GM12873 (cell line): ENCODE measurements at regions not wholly inside any gene's neighbourhood (a gene's known extent, or its start where the extent isn't known, plus 50 kb on each side); places are given as distances from the start of the nearest gene placed in this dataset.

ENCODE experiments used
- TF ChIP-seq, protein P1 (sequence below): IDR thresholded peaks from 2 replicates; pipeline ENCODE4 v1.5.1; 2012; ENCODE audit warnings: low read depth, mild to moderate bottlenecking, moderate library complexity, low read length, control low read depth; ENCODE audit not compliant: insufficient read depth; ENCODE audit errors: missing control alignments

DNA sequence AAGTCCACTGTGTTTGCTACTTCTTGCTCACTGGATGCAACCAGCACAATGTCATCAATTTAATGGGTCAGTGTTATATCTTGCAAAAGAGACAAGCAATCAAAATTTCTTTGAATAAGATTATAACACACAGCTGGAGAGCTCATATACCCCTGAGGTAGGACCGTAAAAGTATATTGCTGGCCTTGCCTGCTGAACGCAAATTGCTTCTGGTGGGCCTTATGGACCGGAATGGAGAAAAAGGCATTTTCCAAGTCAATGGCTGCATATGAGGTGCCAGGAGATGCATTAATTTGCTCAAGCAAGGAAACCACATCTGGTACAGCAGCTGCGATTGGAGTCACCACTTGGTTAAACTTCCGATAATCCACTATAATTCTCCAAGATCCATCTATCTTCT is 119.1 kb downstream of the ZNF280B start:
- TF ChIP-seq, protein P1, sequence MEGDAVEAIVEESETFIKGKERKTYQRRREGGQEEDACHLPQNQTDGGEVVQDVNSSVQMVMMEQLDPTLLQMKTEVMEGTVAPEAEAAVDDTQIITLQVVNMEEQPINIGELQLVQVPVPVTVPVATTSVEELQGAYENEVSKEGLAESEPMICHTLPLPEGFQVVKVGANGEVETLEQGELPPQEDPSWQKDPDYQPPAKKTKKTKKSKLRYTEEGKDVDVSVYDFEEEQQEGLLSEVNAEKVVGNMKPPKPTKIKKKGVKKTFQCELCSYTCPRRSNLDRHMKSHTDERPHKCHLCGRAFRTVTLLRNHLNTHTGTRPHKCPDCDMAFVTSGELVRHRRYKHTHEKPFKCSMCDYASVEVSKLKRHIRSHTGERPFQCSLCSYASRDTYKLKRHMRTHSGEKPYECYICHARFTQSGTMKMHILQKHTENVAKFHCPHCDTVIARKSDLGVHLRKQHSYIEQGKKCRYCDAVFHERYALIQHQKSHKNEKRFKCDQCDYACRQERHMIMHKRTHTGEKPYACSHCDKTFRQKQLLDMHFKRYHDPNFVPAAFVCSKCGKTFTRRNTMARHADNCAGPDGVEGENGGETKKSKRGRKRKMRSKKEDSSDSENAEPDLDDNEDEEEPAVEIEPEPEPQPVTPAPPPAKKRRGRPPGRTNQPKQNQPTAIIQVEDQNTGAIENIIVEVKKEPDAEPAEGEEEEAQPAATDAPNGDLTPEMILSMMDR, result no peak

DNA sequence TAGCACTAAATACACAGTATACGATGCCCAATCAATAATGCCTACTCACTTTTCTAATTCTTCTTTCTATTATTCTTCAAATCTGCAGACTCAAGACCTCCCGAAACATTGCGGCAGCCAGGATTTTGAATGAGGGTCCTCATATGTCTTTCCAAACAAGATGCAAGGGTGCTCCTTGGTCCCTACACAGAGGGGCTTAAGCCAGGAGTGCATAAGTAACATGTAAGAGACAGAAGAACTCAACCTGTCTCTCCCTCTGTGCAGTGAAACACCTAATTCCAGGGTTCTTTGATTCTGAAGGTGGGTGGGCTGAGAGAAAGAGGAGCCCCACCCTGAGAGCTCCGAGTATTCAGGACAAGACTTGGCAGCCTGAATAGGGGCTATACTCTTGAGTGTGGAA is 117.6 kb downstream of the ZNF280B start:
- TF ChIP-seq, protein P1, result no peak

DNA sequence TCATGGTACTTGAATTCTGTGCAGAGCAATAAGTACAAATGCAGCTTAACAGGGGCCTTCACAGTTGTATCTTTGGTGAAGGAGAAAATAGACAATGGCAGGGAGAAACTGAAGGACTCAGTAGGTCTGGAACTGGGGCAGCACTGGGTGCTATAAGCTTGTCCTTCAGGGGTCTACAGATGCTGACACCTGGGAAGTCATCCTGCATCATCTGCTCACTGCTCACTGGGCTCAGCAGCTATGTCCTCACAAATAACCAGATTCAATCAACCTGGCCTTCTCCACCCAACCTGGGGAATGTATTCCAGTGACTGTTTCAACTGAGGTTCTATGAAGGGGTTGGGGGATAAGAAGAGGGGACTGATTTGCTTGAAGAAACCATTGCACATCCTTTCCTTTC is 117.0 kb downstream of the ZNF280B start:
- TF ChIP-seq, protein P1, result no peak

DNA sequence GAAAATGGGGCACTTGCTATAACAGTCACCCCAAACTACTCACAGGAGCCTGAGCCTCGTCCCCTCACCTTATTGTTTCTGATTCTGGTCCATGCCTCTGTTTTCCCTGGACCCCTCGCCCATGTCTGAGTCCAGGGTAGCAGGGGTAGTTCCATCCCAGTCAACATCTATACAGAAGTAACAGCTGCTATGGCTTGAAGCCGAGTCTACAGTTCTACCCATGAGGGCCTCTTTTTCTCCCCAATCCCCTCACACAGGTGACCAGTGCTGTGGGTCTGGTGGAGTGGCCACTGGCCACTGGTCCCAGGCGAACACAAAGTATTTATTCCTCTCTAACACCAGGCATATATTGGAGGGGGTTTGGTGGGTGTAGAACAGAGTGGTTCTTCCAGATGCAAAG is 116.4 kb downstream of the ZNF280B start:
- TF ChIP-seq, protein P1, result no peak

DNA sequence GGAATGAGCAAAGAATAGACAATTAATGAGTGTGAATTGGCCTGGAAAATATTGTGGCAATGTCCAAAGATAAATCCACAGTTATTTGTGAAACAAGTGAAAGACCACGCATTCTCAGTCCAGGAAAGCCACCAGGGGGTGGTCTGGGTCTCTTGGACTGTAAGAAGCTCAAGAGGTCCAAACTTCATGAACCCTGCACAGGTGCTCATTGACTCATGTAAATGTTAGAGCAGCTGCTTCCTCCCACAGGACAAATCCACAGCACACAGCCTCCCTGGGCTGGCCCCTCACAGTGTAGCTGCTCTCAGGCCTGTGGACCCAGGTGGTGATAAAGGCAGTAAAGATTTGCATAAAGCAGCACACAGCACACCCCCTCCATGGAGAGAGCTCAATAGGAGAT is 114.0 kb downstream of the ZNF280B start:
- TF ChIP-seq, protein P1, result no peak

DNA sequence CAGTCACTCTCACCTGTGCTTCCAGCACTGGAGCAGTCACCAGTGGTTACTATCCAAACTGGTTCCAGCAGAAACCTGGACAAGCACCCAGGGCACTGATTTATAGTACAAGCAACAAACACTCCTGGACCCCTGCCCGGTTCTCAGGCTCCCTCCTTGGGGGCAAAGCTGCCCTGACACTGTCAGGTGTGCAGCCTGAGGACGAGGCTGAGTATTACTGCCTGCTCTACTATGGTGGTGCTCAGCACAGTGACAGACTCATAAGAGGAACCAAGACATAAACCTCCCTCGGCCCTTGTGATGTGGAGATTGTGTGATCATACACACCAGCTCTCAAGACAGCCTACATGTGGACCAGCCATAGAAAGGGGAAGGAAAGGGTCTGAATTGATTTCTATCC is 113.3 kb downstream of the ZNF280B start:
- TF ChIP-seq, protein P1, result no peak

DNA sequence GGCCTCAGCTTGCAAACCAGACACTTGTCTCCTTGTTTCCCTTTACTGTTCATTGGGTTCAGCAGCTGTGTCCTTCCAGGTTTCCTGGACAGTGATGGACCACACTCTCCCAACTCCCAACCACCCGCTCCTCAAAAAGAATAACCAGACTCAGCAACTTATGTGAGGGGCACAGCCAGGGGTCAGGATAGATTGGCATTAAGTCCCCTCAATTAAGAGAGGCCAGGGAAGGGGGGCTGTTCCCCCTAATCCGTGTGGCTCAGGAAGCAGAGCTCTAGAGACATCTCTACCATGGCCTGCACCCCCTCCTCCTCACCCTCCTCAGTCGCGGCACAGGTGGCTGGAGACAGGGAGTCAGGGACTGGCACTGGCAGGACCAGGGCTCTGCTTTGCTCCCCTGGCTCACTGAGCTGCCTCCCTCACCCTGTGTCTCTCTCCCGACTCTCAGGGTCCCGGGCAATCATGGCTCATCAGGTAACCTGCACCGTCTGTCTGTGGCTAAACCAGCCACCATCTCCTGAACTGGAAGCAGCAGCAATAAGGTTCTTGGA is 111.7 kb downstream of the ZNF280B start:
- TF ChIP-seq, protein P1, result no peak
